GM21825 (cell line): ENCODE measurements at regions not wholly inside any gene's neighbourhood (a gene's known extent, or its start where the extent isn't known, plus 50 kb on each side); places are given as distances from the start of the nearest gene placed in this dataset.

Experiments used
- ATAC-seq: cut with Tn5 transposase; IDR thresholded peaks from one replicate; pipeline ENCODE4 v1.9.1; 2021; ENCODE audit warnings: mild to moderate bottlenecking, moderate library complexity; ENCODE audit not compliant: unreplicated experiment

- ATAC-seq = no peak
These were observed 231.5 kb upstream of the FMR1 start for GRCh38 chrX:147680251-147680650.

GRCh38 chrX:147693511-147693910 is 218.2 kb upstream of the FMR1 start:
- ATAC-seq = no peak

- ATAC-seq = no peak
These were observed 212.7 kb upstream of the FMR1 start for GRCh38 chrX:147699061-147699460.

- no peak for ATAC-seq
These were observed 201.4 kb upstream of the FMR1 start for GRCh38 chrX:147710301-147710700.

- no peak for ATAC-seq
These were observed 178.3 kb upstream of the FMR1 start for GRCh38 chrX:147733369-147733768.

GRCh38 chrX:147735364-147735763 is 176.4 kb upstream of the FMR1 start:
- no peak for ATAC-seq

GRCh38 chrX:147736045-147736444 is 175.7 kb upstream of the FMR1 start:
- no peak for ATAC-seq

GRCh38 chrX:147737690-147738089 is 174.0 kb upstream of the FMR1 start:
- ATAC-seq = no peak

GRCh38 chrX:147738265-147738664 is 173.5 kb upstream of the FMR1 start:
- ATAC-seq = no peak

GRCh38 chrX:147739196-147739595 is 172.5 kb upstream of the FMR1 start:
- ATAC-seq = no peak

- no peak for ATAC-seq
These were observed 169.9 kb upstream of the FMR1 start for GRCh38 chrX:147741776-147742175.

- no peak for ATAC-seq
These were observed 162.4 kb upstream of the FMR1 start for GRCh38 chrX:147749308-147749707.

GRCh38 chrX:147757750-147758149 is 154.0 kb upstream of the FMR1 start:
- no peak for ATAC-seq

GRCh38 chrX:147763131-147763530 is 148.6 kb upstream of the FMR1 start:
- no peak for ATAC-seq

- ATAC-seq = no peak
These were observed 146.9 kb upstream of the FMR1 start for GRCh38 chrX:147764868-147765267.

GRCh38 chrX:147770858-147771257 is 140.9 kb upstream of the FMR1 start:
- no peak for ATAC-seq

- no peak for ATAC-seq
These were observed 134.7 kb upstream of the FMR1 start for GRCh38 chrX:147776988-147777387.

- no peak for ATAC-seq
These were observed 132.5 kb upstream of the FMR1 start for GRCh38 chrX:147779173-147779572.

GRCh38 chrX:147781844-147782243 is 129.9 kb upstream of the FMR1 start:
- no peak for ATAC-seq

- no peak for ATAC-seq
These were observed 122.9 kb upstream of the FMR1 start for GRCh38 chrX:147788641-147789350.

- ATAC-seq = no peak
These were observed 111.1 kb upstream of the FMR1 start for GRCh38 chrX:147800663-147801062.

- ATAC-seq = no peak
These were observed 107.8 kb upstream of the FMR1 start for GRCh38 chrX:147803948-147804347.

GRCh38 chrX:147811803-147812202 is 99.9 kb upstream of the FMR1 start:
- ATAC-seq = no peak
